ENCODE measurements at regions not wholly inside any gene's neighbourhood (a gene's known extent, or its start where the extent isn't known, plus 50 kb on each side); places are given as distances from the start of the nearest gene placed in this dataset.

- Histone ChIP-seq H3K27ac (no peak overlapping the region), H3K9me3 (no peaks in the 10 kb centered on the region), H3K36me3 (no peaks in the 10 kb centered on the region), H3K4me1 (no peaks in the 10 kb centered on the region), H3K27me3 (no peaks in the 10 kb centered on the region), H3K4me3 (no peak overlapping the region)
- 53% methylated on average over 2 of the region's 2 CpGs for WGBS
- no peak for DNase-seq (ENCODE audit: low spot score in 2 of 2)
- TF ChIP-seq POLR2AphosphoS5 (IDR thresholded peaks at IDR 0.05), result no peak
- no peak for TF ChIP-seq EP300 (IDR thresholded peaks at IDR 0.05)
- no peak for TF ChIP-seq POLR2A (IDR thresholded peaks at IDR 0.05)
- TF ChIP-seq, protein P1, sequence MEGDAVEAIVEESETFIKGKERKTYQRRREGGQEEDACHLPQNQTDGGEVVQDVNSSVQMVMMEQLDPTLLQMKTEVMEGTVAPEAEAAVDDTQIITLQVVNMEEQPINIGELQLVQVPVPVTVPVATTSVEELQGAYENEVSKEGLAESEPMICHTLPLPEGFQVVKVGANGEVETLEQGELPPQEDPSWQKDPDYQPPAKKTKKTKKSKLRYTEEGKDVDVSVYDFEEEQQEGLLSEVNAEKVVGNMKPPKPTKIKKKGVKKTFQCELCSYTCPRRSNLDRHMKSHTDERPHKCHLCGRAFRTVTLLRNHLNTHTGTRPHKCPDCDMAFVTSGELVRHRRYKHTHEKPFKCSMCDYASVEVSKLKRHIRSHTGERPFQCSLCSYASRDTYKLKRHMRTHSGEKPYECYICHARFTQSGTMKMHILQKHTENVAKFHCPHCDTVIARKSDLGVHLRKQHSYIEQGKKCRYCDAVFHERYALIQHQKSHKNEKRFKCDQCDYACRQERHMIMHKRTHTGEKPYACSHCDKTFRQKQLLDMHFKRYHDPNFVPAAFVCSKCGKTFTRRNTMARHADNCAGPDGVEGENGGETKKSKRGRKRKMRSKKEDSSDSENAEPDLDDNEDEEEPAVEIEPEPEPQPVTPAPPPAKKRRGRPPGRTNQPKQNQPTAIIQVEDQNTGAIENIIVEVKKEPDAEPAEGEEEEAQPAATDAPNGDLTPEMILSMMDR (IDR thresholded peaks at IDR 0.05), result no peak
Measured at GRCh38 chrX:131955099-131955777, 67.9 kb upstream of the STK26 start.

- TF ChIP-seq, protein P1 (IDR thresholded peaks at IDR 0.05), result no peak
- TF ChIP-seq EP300 (IDR thresholded peaks at IDR 0.05) (no peak), POLR2AphosphoS5 (IDR thresholded peaks at IDR 0.05) (no peak), POLR2A (IDR thresholded peaks at IDR 0.05) (no peak)
- Histone ChIP-seq H3K27me3 (no peaks in the 10 kb centered on the region), H3K9me3 (no peaks in the 10 kb centered on the region), H3K36me3 (no peaks in the 10 kb centered on the region), H3K4me3 (no peak overlapping the region), H3K27ac (no peak overlapping the region), H3K4me1 (no peaks in the 10 kb centered on the region)
- WGBS, result 44% methylated on average over 1 of the region's 1 CpG
- no peak for DNase-seq (ENCODE audit: low spot score in 2 of 2)
Measured at GRCh38 chrX:131958724-131959123, 64.4 kb upstream of the STK26 start.

DNA sequence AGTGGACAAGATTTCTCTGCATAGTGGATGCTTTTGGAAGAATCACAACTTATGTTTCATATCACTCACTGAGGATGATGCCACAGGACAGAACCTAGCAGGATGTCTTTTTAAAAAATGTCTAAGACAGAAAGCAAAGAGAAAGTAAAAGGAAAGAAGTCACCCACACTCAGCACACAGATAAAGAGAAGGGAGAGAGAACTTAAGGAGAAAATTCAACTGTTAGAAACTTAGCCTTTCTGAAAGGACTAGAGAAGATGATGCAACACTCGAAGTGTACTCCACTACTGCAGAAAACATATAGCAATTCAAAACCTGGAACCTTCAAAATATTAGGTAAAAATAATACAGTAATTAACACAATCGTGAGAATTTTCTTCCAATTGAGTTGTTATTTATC, 52.8 kb upstream of the STK26 start:
- no peaks in the 10 kb centered on the region for H3K27me3 ChIP-seq
- TF ChIP-seq EP300 (IDR thresholded peaks at IDR 0.05), result no peak
- no peak for TF ChIP-seq POLR2AphosphoS5 (IDR thresholded peaks at IDR 0.05)
- TF ChIP-seq POLR2A (IDR thresholded peaks at IDR 0.05), result no peak
- TF ChIP-seq, protein P1 (IDR thresholded peaks at IDR 0.05), result no peak
- H3K36me3 ChIP-seq, result no peaks in the 10 kb centered on the region
- no peaks in the 10 kb centered on the region for H3K9me3 ChIP-seq
- H3K27ac ChIP-seq, result no peak overlapping the region
- H3K4me3 ChIP-seq, result no peak overlapping the region
- WGBS, result 48% methylated on average over 2 of the region's 2 CpGs
- DNase-seq (ENCODE audit: low spot score in 2 of 2), result no peak
- H3K4me1 ChIP-seq, result no peaks in the 10 kb centered on the region

All from suprapubic skin (tissue), 4 donors.